ENCODE measurements at regions not wholly inside any gene's neighbourhood (a gene's known extent, or its start where the extent isn't known, plus 50 kb on each side); places are given as distances from the start of the nearest gene placed in this dataset.

GRCh38 chr2:121080013-121080772 lies 204.8 kb downstream of the TFCP2L1 start:
- H3K4me1 ChIP-seq (ENCODE audit: control insufficient read depth, insufficient read depth, low read length) = no peaks in the 10 kb centered on the region
- H3K27me3 ChIP-seq (replicated peaks in 1 of 2; ENCODE audit: control insufficient read depth in 2 of 2, insufficient read depth in 2 of 2, low read length in 1 of 2) = no peaks in the 10 kb centered on the region; a peak in 1 of 4 replicates
- no peaks in the 10 kb centered on the region for H3K36me3 ChIP-seq (ENCODE audit: control insufficient read depth in 2 of 2, insufficient read depth in 2 of 2, low read length in 1 of 2)
- no peak overlapping the region for H3K9ac ChIP-seq (ENCODE audit: control insufficient read depth, insufficient read depth, low read length)
- H3K4me2 ChIP-seq (ENCODE audit: control insufficient read depth, insufficient read depth) = no peak overlapping the region
- H3K4me3 ChIP-seq = no peak overlapping the region
- BruUV-seq (replicated peaks) = no TSS peak
- no peak overlapping the region for H3K27ac ChIP-seq (ENCODE audit: control insufficient read depth, insufficient read depth)
- H3K79me2 ChIP-seq (ENCODE audit: control insufficient read depth, insufficient read depth, low read length) = no peaks in the 10 kb centered on the region
- ChIA-PET POLR2A (no interaction called here), CTCF (interaction anchor here (0.5 to 2.3 kb wide), 22 partner anchors 8 to 1442 kb away, joined by 3 to 15 read pairs (median 5); no protein-coding TSS in a partner anchor), RAD21 (ENCODE audit: unreplicated experiment) (interaction anchor here (1.5 kb wide), 1 partner anchor 386 kb away, joined by 4 read pairs; no protein-coding TSS in a partner anchor), SMC1A (ENCODE audit: uncharacterized antibody, unreplicated experiment) (interaction anchor here (0.9 kb wide), 1 partner anchor 379 kb away, joined by 3 read pairs; no protein-coding TSS in a partner anchor)
- no peak overlapping the region for H2AFZ ChIP-seq (ENCODE audit: control insufficient read depth, low read depth, low read length)
- in situ Hi-C loops (cut with MboI) = loop anchor here (5.0 to 25.0 kb wide), 2 partner anchors 383 to 632 kb away; no protein-coding TSS in a partner anchor
- no peaks in the 10 kb centered on the region for H3K9me3 ChIP-seq (replicated peaks; ENCODE audit: control insufficient read depth, insufficient read depth, low read length)
- intact Hi-C loops (cut with micrococcal nuclease; ENCODE audit: unreplicated experiment) = loop anchor here (1.0 kb wide), 1 partner anchor 385 kb away; no protein-coding TSS in a partner anchor
- no peak for TF ChIP-seq EZH2 (IDR thresholded peaks at IDR 0.05; ENCODE audit: borderline replicate concordance, control insufficient read depth, low read depth, low read length)
- TF ChIP-seq PAX8 (IDR thresholded peaks at IDR 0.05) = no peak
- no peak for TF ChIP-seq ZBED1 (IDR thresholded peaks at IDR 0.05; ENCODE audit: borderline replicate concordance)
- peak; percentile 42; the same call in 1 of the 2 replicates for TF ChIP-seq SMC3 (IDR thresholded peaks at IDR 0.05; ENCODE audit: borderline replicate concordance, low read length)
- TF ChIP-seq NFYB (IDR thresholded peaks at IDR 0.05; ENCODE audit: insufficient read depth, low read depth, low read length) = no peak
- TF ChIP-seq CTCF (IDR thresholded peaks at IDR 0.05 in 2 of 3, conservative IDR thresholded peaks at IDR 0.05 in 1 of 3; ENCODE audit: control insufficient read depth in 2 of 3, extremely low read depth in 1 of 3, insufficient read depth in 1 of 3, low read depth in 3 of 3, low read length in 3 of 3) = peak; percentile 80 to 87 (median 84)
- TF ChIP-seq RAD21 (IDR thresholded peaks at IDR 0.05; ENCODE audit: insufficient read depth, low read depth, low read length) = peak; percentile 73
- TF ChIP-seq HSF1 (IDR thresholded peaks at IDR 0.05; ENCODE audit: low read depth, low read length) = no peak
- TF ChIP-seq RUNX3 (IDR thresholded peaks at IDR 0.05; ENCODE audit: low read length) = no peak
- TF ChIP-seq NR2C1 (IDR thresholded peaks at IDR 0.05) = no peak
- 16% methylated on average over 7 of the region's 8 CpGs for WGBS (ENCODE audit: insufficient coverage, insufficient replicate concordance, low lambda C conversion rate, missing lambda C conversion rate)
- ATAC-seq (peak; percentile 63), DNase-seq (ENCODE audit: low read depth, low spot score) (no peak), FAIRE-seq (peak; percentile 79)
- H4K20me1 ChIP-seq (ENCODE audit: control insufficient read depth, insufficient read depth) = no peaks in the 10 kb centered on the region; the same call in 1 of the 2 replicates
